HG03565 (cell line): ENCODE measurements at regions not wholly inside any gene's neighbourhood (a gene's known extent, or its start where the extent isn't known, plus 50 kb on each side); places are given as distances from the start of the nearest gene placed in this dataset.
"Not testable (repeated sequence)": the region's sequence is repeated elsewhere in the genome, so short reads cannot be mapped to it uniquely, and the experiment has no call there.

ENCODE experiments used
- ATAC-seq: cut with Tn5 transposase; IDR thresholded peaks from one replicate; pipeline ENCODE4 v1.9.1; 2021; ENCODE audit warnings: mild to moderate bottlenecking, moderate library complexity; ENCODE audit not compliant: unreplicated experiment

DNA sequence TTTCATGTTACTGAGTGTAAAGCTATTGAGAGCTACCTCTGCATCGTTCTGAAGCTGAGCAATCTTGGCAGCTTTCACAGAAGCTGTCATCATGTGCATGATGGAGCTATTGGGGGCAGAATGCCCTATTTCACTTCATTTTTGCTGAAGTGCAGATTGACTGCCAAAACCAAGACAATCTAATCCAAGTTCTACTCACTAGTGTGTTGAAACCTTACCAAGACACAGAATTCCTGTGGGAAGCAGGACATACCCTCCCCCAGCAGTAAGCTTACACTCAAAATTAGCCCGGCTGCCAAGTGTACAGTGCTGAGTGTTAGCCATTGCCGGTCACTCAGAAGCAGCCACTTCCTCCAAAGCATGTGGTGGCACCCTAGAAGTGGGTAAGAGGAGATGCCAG, 177.3 kb upstream of the TENT5A start:
- no peak for ATAC-seq

DNA sequence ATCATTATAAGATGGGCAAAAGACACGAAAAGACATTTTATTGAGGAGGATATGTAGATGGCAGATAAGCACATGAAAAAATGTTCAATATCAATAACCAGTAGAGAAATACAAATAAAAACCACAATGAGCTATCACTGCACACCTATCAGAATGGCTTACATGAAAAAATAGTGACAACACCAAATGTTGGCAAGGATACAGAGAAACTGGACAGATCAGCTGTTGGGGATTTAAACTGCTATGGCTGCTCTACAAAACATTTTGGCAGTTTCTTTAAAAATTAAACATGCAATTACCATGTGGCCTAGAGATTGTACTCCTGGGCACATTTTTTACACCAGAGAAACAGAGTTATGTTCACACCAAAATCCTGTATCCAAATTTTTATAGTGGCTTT, 172.7 kb upstream of the TENT5A start:
- no peak for ATAC-seq

DNA sequence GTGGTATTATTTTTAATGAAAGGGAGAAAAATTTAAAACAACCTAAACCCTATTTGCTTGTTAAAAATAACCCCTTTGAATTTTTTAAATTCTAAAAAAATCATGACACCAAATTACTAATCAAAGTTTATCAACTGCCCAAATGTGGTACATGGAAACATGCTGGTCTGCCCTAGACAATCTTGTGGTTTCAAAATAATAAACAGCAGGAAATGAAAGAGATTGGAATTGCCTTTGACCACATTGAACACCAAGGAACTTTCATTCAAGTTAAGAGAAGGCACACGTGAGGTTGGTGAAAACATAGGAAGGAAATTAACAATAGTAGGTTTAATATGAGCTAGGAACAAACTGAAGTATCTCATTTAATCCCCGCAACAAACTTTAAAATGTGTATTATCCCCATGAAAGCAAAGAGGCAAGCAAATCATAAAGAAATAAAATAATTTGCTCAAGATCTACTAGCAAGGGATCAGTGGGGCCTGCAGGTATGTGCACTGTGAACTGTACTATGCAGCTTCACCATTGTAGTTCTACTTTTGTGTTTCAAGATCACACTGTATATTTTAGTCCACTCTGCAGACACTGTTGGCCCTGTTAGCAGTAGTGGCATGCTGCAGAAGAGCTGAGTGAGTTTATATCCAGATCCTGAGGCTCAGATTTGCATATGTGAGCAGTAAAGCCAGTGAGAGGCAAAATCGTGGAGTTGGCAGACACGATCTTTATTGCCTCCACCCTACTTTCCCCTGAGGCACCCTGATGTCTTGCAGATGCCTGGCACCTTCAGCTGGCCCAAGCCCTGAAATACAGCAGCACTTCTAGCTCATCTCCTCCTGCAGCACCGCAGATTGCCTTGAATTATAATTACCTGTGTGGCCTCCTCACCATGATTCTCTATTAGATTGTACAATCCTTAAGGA, 157.8 kb upstream of the TENT5A start:
- ATAC-seq, result no peak

DNA sequence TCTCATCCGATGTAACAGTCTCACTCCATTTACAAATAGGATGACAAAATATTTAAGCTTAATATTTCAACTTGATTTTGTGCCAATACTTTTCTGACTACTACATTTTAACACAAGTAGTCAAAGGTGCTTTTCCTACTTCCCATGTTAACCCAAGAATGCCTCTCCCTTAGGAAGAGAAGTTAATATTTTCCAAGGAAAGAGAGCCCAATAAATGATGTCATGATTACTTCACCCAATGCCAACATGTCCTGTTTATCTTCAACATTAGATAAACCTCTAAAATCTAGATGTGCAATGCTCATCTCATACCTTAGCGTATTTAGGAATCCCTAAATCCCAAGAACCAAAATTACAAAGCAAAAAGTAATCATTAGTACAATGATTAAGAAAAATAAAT, 156.7 kb upstream of the TENT5A start:
- no peak for ATAC-seq

DNA sequence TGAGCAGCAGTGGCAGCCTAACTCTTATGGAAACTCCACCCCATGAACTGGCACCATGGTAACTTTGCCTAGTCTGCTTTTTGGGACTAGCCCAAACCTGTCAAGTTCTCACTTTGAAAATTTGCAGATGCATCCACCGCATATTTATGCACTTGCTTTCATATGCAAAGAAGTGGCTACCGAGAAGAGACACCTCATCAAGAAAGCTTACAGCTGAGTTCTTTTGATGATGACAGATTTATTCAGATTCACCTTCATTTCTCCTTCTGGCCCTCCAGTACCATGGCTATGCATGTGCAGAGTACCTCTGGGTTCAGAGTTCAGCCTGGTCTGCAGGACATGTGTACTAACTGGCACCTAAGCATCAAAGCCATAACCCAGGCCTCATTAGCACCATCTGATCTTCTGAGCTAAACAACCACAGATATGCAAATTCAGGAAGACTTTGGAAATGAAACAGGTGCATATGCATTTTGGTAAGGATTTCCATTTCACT, 154.3 kb upstream of the TENT5A start:
- peak; percentile 52 for ATAC-seq

DNA sequence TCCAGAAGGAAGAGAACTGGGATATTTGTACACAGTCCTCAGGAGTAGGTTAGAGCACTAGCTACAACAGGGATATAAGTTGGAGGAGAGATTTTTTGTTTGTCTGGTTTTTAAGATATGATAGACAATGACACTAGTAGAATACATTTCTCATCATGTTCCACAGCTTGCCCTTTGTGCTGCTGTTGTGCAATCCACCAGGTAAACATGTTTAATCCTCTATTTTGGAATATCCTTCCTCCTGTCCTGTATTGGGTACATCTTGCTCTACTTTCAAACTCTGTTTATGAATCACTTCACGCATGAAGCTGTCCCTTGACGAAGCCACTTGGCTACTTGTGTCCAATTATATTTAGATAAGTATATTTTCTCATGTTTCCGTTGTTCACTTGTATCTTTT, 153.6 kb upstream of the TENT5A start:
- ATAC-seq, result no peak

DNA sequence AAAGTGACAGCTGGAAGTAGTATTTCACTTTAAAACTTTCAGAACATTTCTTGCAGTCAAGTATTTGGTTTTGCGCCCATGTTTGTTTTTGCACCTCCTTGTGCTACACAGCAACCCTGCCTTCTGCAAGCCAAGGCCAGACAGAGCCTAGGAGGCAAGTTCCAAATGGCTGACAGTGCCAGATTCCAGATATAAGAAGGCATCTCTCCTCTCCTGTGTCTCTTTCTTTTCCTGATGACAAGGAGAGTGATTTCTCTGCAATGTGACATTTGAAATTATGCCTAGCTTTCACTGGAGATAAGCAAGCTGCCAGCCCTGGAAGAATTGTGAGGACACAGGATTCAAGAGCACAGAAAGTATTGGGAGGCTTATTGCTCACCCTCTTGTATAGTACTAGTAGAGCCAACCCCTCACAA, 149.1 kb upstream of the TENT5A start:
- ATAC-seq, result no peak

DNA sequence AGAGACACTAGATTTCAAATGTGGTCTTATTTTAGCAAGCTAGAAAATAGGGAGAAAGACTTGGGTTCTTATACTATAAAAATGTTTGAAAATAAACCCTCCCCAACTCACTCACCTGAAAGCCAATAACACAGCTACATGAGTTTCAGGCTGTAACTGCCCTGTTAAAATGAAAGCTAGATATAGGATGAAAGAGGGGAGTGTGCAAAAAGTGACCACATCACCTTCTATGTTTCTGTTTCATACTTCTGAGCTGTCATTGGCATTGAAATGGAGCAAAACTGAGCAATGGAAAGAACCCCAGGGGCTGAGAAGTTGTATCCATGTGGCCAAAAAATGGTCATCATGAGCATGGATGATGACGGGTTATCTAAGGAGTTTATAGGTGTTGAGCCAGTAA, 148.1 kb upstream of the TENT5A start:
- peak; percentile 82 for ATAC-seq

DNA sequence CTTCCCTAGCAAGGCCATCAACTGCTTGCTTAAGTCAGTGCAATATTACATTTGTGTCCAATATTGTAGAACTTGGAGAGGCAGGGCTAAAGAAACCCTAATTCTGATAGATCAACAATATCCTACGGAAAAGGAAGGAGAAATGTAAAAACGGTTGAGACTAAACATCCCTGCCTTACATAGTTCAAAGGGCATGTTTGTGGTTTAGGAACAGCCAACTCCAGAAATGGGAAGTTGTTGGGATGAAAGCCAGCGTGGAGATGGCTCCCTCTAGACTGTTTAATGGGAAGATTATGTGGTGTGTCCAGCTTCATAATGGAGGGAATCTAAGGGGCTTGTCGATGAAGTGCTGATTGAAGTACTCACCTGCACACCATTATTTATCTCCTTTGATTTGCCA, 145.3 kb upstream of the TENT5A start:
- ATAC-seq, result no peak

DNA sequence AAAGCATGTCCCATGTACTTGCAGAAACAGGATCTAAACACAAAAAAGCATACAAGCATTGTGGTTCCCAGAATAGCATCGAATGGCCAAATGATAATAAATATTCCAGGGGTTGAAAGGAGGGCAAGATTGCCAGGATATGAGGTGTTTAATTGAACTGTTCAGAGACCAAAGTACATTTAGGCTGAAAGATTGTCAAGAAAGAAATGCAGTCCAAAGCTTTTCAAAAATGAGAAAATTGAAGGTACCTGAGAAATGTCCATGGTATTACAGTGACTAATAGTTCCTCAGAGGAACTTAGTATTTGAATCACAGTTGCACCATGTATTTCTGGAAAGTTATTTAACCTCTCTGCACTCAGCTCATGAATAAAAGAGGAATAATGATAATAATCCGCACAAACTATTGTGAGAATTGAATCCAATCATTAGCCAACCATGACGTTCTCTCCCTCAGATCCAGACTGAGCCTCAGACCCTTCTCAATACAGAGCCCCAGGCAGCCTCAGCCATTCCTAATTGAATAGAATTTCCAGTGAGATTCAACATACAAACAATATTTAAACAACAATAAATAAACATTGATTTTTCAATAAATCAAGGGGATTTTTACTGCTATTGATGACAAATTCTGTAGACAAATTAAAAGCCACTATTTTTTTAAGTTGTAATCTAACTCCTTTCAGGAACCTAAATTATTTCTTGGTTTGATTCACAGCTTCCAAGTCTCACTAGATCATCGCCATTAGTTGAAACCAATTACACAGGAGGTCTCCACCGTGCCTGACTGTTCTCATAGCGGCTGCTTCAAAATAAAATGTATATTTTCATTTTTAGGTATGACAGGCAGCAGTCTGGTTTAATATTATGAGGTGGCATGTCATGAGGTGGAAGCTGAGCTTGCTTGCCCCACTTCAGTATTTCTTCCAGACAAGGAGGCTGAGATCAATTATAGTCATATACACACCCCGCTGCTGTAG, 144.3 kb upstream of the TENT5A start:
- no peak for ATAC-seq

DNA sequence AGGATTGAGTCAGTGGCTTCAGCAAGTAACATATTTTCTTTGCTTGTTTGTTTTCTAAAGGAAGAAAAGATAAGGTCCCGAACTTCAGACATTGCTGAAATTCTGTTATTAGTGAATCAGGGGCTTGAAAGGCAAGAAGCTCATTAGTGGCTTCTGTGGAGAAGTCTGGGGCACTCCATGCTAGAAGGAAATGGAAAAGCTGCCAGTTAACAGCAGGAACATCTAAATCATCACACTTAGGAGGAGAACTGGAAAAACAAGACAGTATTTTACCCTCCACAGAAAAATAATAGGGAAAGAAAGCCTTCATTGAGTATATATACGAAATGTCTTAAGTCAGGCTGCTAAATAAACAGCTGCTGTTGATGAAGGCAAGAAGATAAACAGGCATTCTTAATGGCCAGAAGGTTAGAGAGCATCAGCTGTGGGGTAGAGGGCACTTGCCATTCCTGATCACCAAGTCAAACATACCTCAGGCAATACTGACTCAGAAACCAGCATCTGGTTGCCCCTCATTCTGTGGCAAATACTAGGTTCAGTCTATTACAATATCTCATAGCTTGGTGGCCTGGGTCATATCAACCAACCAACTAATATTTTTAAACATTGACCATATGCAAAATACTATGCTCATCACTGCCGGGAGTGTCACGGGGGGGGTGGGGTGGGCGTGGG, 143.2 kb upstream of the TENT5A start:
- ATAC-seq, result no peak

DNA sequence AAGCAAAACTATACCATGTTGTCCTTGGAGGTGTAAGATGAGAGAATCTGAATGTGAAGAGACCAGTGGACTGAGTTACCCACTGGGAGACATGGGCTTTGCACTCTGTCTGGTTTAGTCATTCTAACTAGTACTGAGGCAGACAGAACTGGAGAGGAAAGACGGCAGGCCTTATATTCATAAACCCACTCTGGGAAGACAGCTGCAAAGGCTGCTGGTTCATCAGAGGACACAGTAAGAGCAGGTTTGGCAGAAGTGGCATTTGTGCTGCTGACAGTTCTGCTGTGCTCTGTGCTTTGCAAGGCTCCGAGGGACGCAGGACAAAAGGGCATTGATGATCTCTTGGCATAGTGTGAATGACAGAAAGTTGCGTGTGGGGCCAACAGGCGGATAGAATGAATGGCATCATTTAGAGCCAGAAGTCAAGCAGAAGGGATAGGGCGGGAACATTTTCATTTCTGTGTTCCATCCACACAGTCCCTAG, 142.3 kb upstream of the TENT5A start:
- ATAC-seq, result no peak

DNA sequence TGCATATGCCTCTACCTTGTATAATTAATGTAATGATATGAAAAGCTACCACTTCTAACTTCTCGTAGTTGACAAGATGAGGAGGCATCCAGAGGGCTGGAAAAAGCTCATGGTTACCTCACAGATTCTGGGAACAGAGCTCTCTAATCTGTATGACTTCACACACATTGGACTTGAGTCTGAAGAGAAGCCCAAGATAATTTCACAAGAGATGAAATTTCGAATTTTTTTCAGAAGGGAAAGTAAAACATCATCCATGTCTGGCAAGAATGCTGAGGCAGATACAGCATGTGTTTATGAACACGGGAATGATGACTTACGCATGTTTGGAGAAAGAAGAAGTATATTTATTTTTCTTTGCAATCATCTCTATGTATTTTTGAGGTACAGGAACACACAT, 141.8 kb upstream of the TENT5A start:
- ATAC-seq, result no peak

DNA sequence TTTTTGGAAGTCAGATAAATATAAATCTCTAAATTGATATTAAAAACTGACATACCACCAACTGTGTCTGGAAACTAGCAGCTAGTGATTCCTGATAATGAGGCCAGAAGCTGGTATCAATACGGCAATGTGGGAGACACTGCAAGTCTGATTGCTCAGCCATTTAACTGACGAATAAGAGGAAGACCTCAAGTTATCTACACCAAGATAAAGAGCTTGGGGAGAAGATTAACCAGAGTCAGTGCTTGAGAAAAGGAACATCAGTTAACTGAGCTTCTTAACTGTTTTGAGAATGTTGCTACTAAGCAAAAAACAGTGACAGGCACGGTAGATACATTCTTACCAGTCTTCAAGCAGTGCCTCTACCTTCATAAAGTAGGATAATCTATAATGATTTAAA, 140.4 kb upstream of the TENT5A start:
- ATAC-seq, result no peak

DNA sequence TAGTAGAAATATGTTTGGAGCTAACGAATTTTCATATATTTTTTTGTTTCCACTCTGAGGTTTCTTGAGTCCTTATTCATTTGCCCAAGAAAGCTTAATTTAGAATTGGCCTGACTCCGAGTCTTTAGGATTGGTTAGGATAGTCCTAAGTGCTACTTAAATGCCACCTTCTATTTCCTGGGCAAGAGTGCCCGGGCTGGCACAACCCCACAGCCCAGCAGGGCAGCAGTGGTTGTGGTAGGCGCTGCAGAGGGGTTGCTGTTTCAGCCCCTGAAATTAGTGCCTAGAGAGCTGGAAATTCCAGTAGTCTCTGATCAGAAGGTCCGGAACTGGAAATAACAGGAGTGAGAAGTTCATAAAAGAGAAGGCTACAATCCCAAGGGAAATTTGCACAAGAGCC, 139.4 kb upstream of the TENT5A start:
- ATAC-seq, result no peak

DNA sequence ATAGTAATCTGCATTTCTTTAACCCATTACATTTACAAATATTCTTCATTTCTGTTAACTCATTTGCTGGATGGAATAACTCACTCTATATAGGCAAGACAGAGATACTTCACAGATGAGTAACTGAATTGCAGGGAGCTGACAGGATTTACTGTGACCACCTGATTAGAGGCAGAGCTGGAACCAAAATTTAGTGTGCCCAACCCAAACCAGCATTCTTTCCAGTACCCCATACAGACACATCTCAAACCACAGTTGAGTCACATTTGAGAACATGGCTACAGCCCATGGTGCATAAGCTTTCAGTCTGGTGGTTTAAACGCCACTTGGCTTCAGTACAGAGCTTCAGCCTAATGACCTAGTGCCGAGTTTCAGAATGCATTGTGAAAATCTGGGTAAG, 138.4 kb upstream of the TENT5A start:
- ATAC-seq, result no peak

DNA sequence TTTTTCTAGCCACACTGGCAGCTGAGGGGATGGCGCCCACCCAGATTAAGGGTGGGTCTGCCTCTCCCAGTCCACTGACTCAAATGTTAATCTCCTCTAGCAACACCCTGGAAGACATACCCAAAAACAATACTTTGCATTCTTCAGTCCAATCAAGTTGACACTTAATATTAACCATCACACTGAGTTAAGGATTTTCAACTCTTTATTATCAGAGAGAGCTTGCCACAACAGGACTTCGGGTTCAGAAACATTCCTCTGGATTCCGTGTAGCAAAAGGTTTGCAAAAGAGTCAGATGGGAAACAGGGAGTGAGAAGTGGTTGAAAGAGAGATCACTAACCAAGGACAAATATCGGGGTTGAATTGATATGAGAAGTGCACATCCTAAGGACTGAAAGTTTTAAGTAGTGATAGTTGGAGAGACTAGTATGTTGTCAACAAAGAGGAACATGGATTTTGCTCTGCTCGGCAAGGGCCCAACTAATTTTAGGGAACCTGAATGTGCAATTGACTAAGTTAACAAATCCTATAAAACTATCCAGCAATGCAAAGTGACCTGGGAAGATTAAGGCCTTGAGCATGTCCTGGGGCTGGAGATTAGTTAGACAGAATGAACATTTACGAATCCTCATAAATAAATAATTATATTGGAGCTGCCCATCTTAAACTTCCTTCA, 137.0 kb upstream of the TENT5A start:
- no peak for ATAC-seq

DNA sequence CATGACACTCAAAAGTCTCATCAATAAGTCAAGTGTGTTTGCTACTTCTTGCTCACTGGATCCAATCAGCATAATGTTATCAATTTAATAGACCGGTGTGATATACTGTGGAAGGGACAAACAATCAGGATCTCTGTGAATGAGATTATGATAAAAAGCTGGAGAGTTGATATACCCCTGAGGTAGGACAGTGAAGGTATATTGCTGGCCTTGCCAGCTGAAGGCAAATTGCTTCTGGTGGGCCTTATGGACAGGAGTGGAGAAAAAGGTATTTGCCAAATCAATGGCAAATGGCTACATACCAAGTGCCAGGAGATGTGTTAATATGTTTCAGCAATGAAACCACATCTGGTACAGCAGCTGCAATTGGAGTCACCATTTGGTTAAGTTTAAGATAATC, 134.4 kb upstream of the TENT5A start:
- not testable (repeated sequence) for ATAC-seq

DNA sequence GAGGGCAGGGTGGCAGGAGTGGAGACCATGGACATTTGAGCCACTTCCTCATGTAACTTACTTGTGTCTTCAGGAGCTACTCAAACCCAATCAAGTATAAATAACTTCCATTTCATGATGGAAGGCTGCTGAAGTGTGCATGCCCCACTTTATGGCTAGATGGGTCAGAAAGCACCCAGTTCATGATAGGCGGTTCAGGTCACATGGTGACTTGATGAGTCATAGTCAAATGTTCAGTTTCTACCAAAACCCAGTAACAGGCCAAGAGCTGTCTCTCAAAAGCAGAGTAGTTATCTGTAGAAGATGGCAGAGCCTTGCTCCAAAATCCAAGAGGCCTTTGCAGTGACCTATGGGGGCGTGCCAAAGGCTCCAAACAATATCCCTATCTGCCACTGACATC, 133.7 kb upstream of the TENT5A start:
- ATAC-seq, result no peak

DNA sequence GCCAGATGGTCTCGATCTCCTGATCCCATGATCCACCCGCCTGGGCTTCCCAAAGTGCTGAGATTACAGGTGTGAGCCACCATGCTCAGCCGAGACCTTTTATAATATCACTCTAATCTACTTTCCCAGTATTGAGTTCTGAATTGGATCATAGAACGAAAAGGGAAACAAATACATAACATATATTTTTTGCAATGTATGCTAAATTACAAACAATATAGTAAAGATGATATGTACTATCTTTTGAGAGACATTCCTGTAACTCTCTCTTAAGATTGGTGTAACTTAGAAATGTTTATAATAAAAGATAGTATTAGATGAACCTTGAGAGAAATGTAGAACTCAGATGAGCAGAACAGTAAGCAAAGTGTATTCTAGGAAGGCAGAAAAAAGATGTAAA, 129.2 kb upstream of the TENT5A start:
- ATAC-seq, result no peak
